ENCODE measurements at regions not wholly inside any gene's neighbourhood (a gene's known extent, or its start where the extent isn't known, plus 50 kb on each side); places are given as distances from the start of the nearest gene placed in this dataset.

GRCh38 chr6:22145823-22146677 lies 150.8 kb downstream of the PRL start:
- peaks cover 8 to 38% of the 10 kb centered on the region in 2 donors for H3K27me3 Mint-ChIP-seq (ENCODE audit: low read depth in 2 of 2)
- H3K36me3 Mint-ChIP-seq = no peaks in the 10 kb centered on the region
- H3K4me1 Mint-ChIP-seq = peaks cover 11% of the 10 kb centered on the region in 2 donors
- no peak overlapping the region for H3K27ac Mint-ChIP-seq
- peak in 1 of 2 donors; percentile 36 for DNase-seq
- no peak overlapping the region for H3K4me3 ChIP-seq (ENCODE audit: low read length)
- H3K4me1 ChIP-seq (ENCODE audit: control insufficient read depth, insufficient read depth, low read length) = peaks cover 16% of the 10 kb centered on the region
- H3K4me3 Mint-ChIP-seq = no peak overlapping the region
- no peak for TF ChIP-seq CTCF (IDR thresholded peaks at IDR 0.05)
- H3K27me3 ChIP-seq (ENCODE audit: control insufficient read depth, insufficient read depth, low read length) = no peaks in the 10 kb centered on the region
- peak in 1 of 3 donors; percentile 29 for ATAC-seq
- intact Hi-C loops (cut with micrococcal nuclease) = no loop called here
- H3K36me3 ChIP-seq (ENCODE audit: control insufficient read depth, insufficient read depth, low read length) = no peaks in the 10 kb centered on the region
- H3K9me3 ChIP-seq (ENCODE audit: control insufficient read depth, insufficient read depth, low read length) = no peaks in the 10 kb centered on the region
- H3K9me3 Mint-ChIP-seq = peaks cover 0 to 2% of the 10 kb centered on the region in 2 donors
- 33% methylated on average over 11 of the region's 15 CpGs for WGBS (ENCODE audit: insufficient coverage)
- no peak overlapping the region for H3K27ac ChIP-seq (ENCODE audit: low read length)

- Histone ChIP-seq H3K27me3 (ENCODE audit: control insufficient read depth, insufficient read depth, low read length) (no peaks in the 10 kb centered on the region), H3K9me3 (ENCODE audit: control insufficient read depth, insufficient read depth, low read length) (no peaks in the 10 kb centered on the region), H3K4me1 (ENCODE audit: control insufficient read depth, insufficient read depth, low read length) (peaks cover 16% of the 10 kb centered on the region), H3K4me3 (ENCODE audit: low read length) (no peak overlapping the region), H3K27ac (ENCODE audit: low read length) (no peak overlapping the region), H3K36me3 (ENCODE audit: control insufficient read depth, insufficient read depth, low read length) (no peaks in the 10 kb centered on the region)
- Mint-ChIP-seq H3K4me1 (peaks cover 11% of the 10 kb centered on the region in 2 donors), H3K4me3 (no peak overlapping the region), H3K27me3 (ENCODE audit: low read depth in 2 of 2) (peaks cover 8 to 38% of the 10 kb centered on the region in 2 donors), H3K9me3 (peaks cover 0 to 2% of the 10 kb centered on the region in 2 donors), H3K27ac (no peak overlapping the region), H3K36me3 (no peaks in the 10 kb centered on the region)
- ATAC-seq = no peak
- TF ChIP-seq CTCF (IDR thresholded peaks at IDR 0.05) = no peak
- intact Hi-C loops (cut with micrococcal nuclease) = no loop called here
- DNase-seq = no peak
- 81% methylated on average over 17 of the region's 17 CpGs for WGBS (ENCODE audit: insufficient coverage)
Observed at GRCh38 chr6:22146678-22146930, 150.2 kb downstream of the PRL start.

- H3K27ac ChIP-seq (ENCODE audit: low read length) = no peak overlapping the region
- peaks cover 16% of the 10 kb centered on the region for H3K4me1 ChIP-seq (ENCODE audit: control insufficient read depth, insufficient read depth, low read length)
- no peak for TF ChIP-seq CTCF (IDR thresholded peaks at IDR 0.05)
- ATAC-seq (peak in 1 of 3 donors; percentile 33), DNase-seq (peak in 1 of 2 donors; percentile 36)
- intact Hi-C loops (cut with micrococcal nuclease) = no loop called here
- Mint-ChIP-seq H3K27me3 (ENCODE audit: low read depth in 2 of 2) (peaks cover 8 to 38% of the 10 kb centered on the region in 2 donors), H3K36me3 (no peaks in the 10 kb centered on the region), H3K4me3 (peak overlapping the region; percentile 35), H3K9me3 (peaks cover 0 to 2% of the 10 kb centered on the region in 2 donors), H3K4me1 (peaks cover 11% of the 10 kb centered on the region in 2 donors), H3K27ac (no peak overlapping the region)
- no peak overlapping the region for H3K4me3 ChIP-seq (ENCODE audit: low read length)
- 34% methylated on average over 21 of the region's 22 CpGs for WGBS (ENCODE audit: insufficient coverage)
- no peaks in the 10 kb centered on the region for H3K27me3 ChIP-seq (ENCODE audit: control insufficient read depth, insufficient read depth, low read length)
- no peaks in the 10 kb centered on the region for H3K36me3 ChIP-seq (ENCODE audit: control insufficient read depth, insufficient read depth, low read length)
- no peaks in the 10 kb centered on the region for H3K9me3 ChIP-seq (ENCODE audit: control insufficient read depth, insufficient read depth, low read length)
Observed at GRCh38 chr6:22146931-22147701, 149.7 kb downstream of the PRL start.
